ENCODE measurements at regions not wholly inside any gene's neighbourhood (a gene's known extent, or its start where the extent isn't known, plus 50 kb on each side); places are given as distances from the start of the nearest gene placed in this dataset.
"Not testable (repeated sequence)": the region's sequence is repeated elsewhere in the genome, so short reads cannot be mapped to it uniquely, and the experiment has no call there.

GRCh38 chr15:81779181-81779580 lies 266.6 kb downstream of the MEX3B start:
- no peak for TF ChIP-seq EZH2 (optimal IDR thresholded peaks at IDR 0.05; ENCODE audit: low read depth, low read length)
- TF ChIP-seq EZH2phosphoT487 (IDR thresholded peaks at IDR 0.05; ENCODE audit: low read length), result no peak
- TF ChIP-seq CTCF (IDR thresholded peaks at IDR 0.05; ENCODE audit: low read length), result no peak

GRCh38 chr15:81777546-81777945 lies 268.3 kb downstream of the MEX3B start:
- no peaks in the 10 kb centered on the region for H3K36me3 ChIP-seq (replicated peaks; ENCODE audit: insufficient read depth, low read length)
- H4K20me1 ChIP-seq (ENCODE audit: insufficient read depth, low read length), result no peaks in the 10 kb centered on the region
- DNase-seq, result no peak
- TF ChIP-seq EZH2 (optimal IDR thresholded peaks at IDR 0.05; ENCODE audit: low read depth, low read length) (no peak), EZH2phosphoT487 (IDR thresholded peaks at IDR 0.05; ENCODE audit: low read length) (no peak), CTCF (IDR thresholded peaks at IDR 0.05; ENCODE audit: low read length) (no peak)
- H3K9ac ChIP-seq (ENCODE audit: low read length), result no peak overlapping the region
- no peaks in the 10 kb centered on the region for H3K9me3 ChIP-seq (replicated peaks; ENCODE audit: insufficient read depth, low read length)
- H3K4me2 ChIP-seq (ENCODE audit: low read depth, low read length), result no peak overlapping the region
- H3K27me3 ChIP-seq (replicated peaks; ENCODE audit: insufficient read depth, low read length), result no peaks in the 10 kb centered on the region
- no peaks in the 10 kb centered on the region for H3K9me2 ChIP-seq (replicated peaks; ENCODE audit: insufficient read depth, low read length)
- no peak overlapping the region for H3K27ac ChIP-seq (ENCODE audit: low read length)
- no peak overlapping the region for H2AFZ ChIP-seq (ENCODE audit: low read length)
- no peaks in the 10 kb centered on the region for H3F3A ChIP-seq (ENCODE audit: insufficient read depth, low read length)
- no peak overlapping the region for H3K4me3 ChIP-seq (ENCODE audit: low read length)
- no peaks in the 10 kb centered on the region for H3K4me1 ChIP-seq (ENCODE audit: low read length)
- no peaks in the 10 kb centered on the region for H3K79me2 ChIP-seq (ENCODE audit: low read length)

More at GRCh38 chr15:81779181-81779580, 266.6 kb downstream of the MEX3B start:
- Histone ChIP-seq H3K9ac (ENCODE audit: low read length) (no peak overlapping the region), H4K20me1 (ENCODE audit: insufficient read depth, low read length) (no peaks in the 10 kb centered on the region), H3K4me1 (ENCODE audit: low read length) (no peaks in the 10 kb centered on the region), H2AFZ (ENCODE audit: low read length) (no peak overlapping the region), H3K79me2 (ENCODE audit: low read length) (no peaks in the 10 kb centered on the region), H3K4me2 (ENCODE audit: low read depth, low read length) (no peak overlapping the region), H3K9me2 (replicated peaks; ENCODE audit: insufficient read depth, low read length) (no peaks in the 10 kb centered on the region), H3K27me3 (replicated peaks; ENCODE audit: insufficient read depth, low read length) (no peaks in the 10 kb centered on the region), H3K4me3 (ENCODE audit: low read length) (no peak overlapping the region), H3F3A (ENCODE audit: insufficient read depth, low read length) (no peaks in the 10 kb centered on the region), H3K27ac (ENCODE audit: low read length) (no peak overlapping the region), H3K36me3 (replicated peaks; ENCODE audit: insufficient read depth, low read length) (no peaks in the 10 kb centered on the region), H3K9me3 (replicated peaks; ENCODE audit: insufficient read depth, low read length) (no peaks in the 10 kb centered on the region)
- DNase-seq, result no peak

- Histone ChIP-seq H2AFZ (ENCODE audit: low read length) (no peak overlapping the region), H3K79me2 (ENCODE audit: low read length) (no peaks in the 10 kb centered on the region), H3K27me3 (replicated peaks; ENCODE audit: insufficient read depth, low read length) (no peaks in the 10 kb centered on the region), H3K4me2 (ENCODE audit: low read depth, low read length) (no peak overlapping the region), H3F3A (ENCODE audit: insufficient read depth, low read length) (no peaks in the 10 kb centered on the region), H4K20me1 (ENCODE audit: insufficient read depth, low read length) (no peaks in the 10 kb centered on the region), H3K36me3 (replicated peaks; ENCODE audit: insufficient read depth, low read length) (no peaks in the 10 kb centered on the region), H3K9ac (ENCODE audit: low read length) (no peak overlapping the region), H3K27ac (ENCODE audit: low read length) (no peak overlapping the region), H3K4me3 (ENCODE audit: low read length) (no peak overlapping the region), H3K9me3 (replicated peaks; ENCODE audit: insufficient read depth, low read length) (no peaks in the 10 kb centered on the region), H3K9me2 (replicated peaks; ENCODE audit: insufficient read depth, low read length) (no peaks in the 10 kb centered on the region), H3K4me1 (ENCODE audit: low read length) (no peaks in the 10 kb centered on the region)
- DNase-seq, result no peak
- no peak for TF ChIP-seq CTCF (IDR thresholded peaks at IDR 0.05; ENCODE audit: low read length)
- no peak for TF ChIP-seq EZH2phosphoT487 (IDR thresholded peaks at IDR 0.05; ENCODE audit: low read length)
- no peak for TF ChIP-seq EZH2 (optimal IDR thresholded peaks at IDR 0.05; ENCODE audit: low read depth, low read length)
Measured at GRCh38 chr15:81776976-81777375, 268.8 kb downstream of the MEX3B start.

GRCh38 chr15:81775779-81776178 lies 270.0 kb downstream of the MEX3B start:
- not testable (repeated sequence) for H3K9me3 ChIP-seq (replicated peaks; ENCODE audit: insufficient read depth, low read length); H3K27ac ChIP-seq (ENCODE audit: low read length); H3K36me3 ChIP-seq (replicated peaks; ENCODE audit: insufficient read depth, low read length); DNase-seq; H3K27me3 ChIP-seq (replicated peaks; ENCODE audit: insufficient read depth, low read length); H3K4me2 ChIP-seq (ENCODE audit: low read depth, low read length); H3F3A ChIP-seq (ENCODE audit: insufficient read depth, low read length); H3K79me2 ChIP-seq (ENCODE audit: low read length); H2AFZ ChIP-seq (ENCODE audit: low read length); H3K9me2 ChIP-seq (replicated peaks; ENCODE audit: insufficient read depth, low read length); H3K4me3 ChIP-seq (ENCODE audit: low read length); H3K4me1 ChIP-seq (ENCODE audit: low read length); H4K20me1 ChIP-seq (ENCODE audit: insufficient read depth, low read length); H3K9ac ChIP-seq (ENCODE audit: low read length)

Measured in MM.1S (cell line).